ENCODE measurements at regions not wholly inside any gene's neighbourhood (a gene's known extent, or its start where the extent isn't known, plus 50 kb on each side); places are given as distances from the start of the nearest gene placed in this dataset.

DNA sequence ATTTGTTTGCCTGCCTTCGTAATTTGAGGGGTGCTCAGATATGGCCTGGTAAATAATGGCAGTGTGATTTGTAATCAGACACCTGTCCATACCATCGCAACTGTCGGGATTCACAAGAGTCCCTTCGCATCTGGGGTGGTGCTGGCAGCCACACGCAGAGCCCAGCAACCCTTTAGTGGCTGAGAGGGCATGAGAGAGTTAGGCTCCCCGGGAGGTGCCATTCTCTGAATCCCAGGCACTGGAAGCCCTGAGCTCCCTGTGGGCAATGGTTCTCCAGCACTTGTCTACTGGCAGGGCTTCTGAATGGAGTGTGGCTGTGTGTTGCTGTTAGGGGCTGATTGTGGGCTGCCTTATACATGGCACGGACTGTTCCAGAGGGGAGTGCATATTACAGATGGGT, 230.1 kb downstream of the EBLN2 start:
- no peak for TF ChIP-seq MXI1 (IDR thresholded peaks at IDR 0.05; ENCODE audit: low read depth, low read length)
- no peak for TF ChIP-seq PTTG1 (tag; IDR thresholded peaks at IDR 0.05; ENCODE audit: low read depth)
- TF ChIP-seq EP300 (IDR thresholded peaks at IDR 0.05; ENCODE audit: low read length): no peak
- TF ChIP-seq, protein P1, sequence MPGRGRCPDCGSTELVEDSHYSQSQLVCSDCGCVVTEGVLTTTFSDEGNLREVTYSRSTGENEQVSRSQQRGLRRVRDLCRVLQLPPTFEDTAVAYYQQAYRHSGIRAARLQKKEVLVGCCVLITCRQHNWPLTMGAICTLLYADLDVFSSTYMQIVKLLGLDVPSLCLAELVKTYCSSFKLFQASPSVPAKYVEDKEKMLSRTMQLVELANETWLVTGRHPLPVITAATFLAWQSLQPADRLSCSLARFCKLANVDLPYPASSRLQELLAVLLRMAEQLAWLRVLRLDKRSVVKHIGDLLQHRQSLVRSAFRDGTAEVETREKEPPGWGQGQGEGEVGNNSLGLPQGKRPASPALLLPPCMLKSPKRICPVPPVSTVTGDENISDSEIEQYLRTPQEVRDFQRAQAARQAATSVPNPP (IDR thresholded peaks at IDR 0.05; ENCODE audit: borderline replicate concordance, insufficient read depth, insufficient read length): no peak
- no peak for TF ChIP-seq ZBED1 (IDR thresholded peaks at IDR 0.05)

Data from K562 (cell line).